GM18873 (cell line): ENCODE measurements at regions not wholly inside any gene's neighbourhood (a gene's known extent, or its start where the extent isn't known, plus 50 kb on each side); places are given as distances from the start of the nearest gene placed in this dataset.
"Not testable (repeated sequence)": the region's sequence is repeated elsewhere in the genome, so short reads cannot be mapped to it uniquely, and the experiment has no call there.

ENCODE experiments used
- ATAC-seq: cut with Tn5 transposase; IDR thresholded peaks from one replicate; pipeline ENCODE4 v1.9.1; 2021; ENCODE audit warnings: mild to moderate bottlenecking, moderate library complexity, moderate number of reproducible peaks; ENCODE audit not compliant: unreplicated experiment, low FRiP score

GRCh38 chr5:123950701-123951581 lies 439.0 kb downstream of the CSNK1G3 start:
- no peak for ATAC-seq

GRCh38 chr5:123949807-123950340 lies 437.9 kb downstream of the CSNK1G3 start:
- ATAC-seq: no peak

- ATAC-seq: no peak
These were observed 437.2 kb downstream of the CSNK1G3 start for GRCh38 chr5:123949043-123949804.

- ATAC-seq: no peak
These were observed 435.8 kb downstream of the CSNK1G3 start for GRCh38 chr5:123947797-123948196.

GRCh38 chr5:123945548-123945947 lies 433.6 kb downstream of the CSNK1G3 start:
- ATAC-seq: no peak

GRCh38 chr5:123943151-123943550 lies 431.2 kb downstream of the CSNK1G3 start:
- ATAC-seq: no peak

- ATAC-seq: no peak
These were observed 428.4 kb downstream of the CSNK1G3 start for GRCh38 chr5:123940416-123940815.

- no peak for ATAC-seq
These were observed 425.3 kb downstream of the CSNK1G3 start for GRCh38 chr5:123937230-123937629.

GRCh38 chr5:123936548-123936947 lies 424.6 kb downstream of the CSNK1G3 start:
- no peak for ATAC-seq

GRCh38 chr5:123933812-123934211 lies 421.8 kb downstream of the CSNK1G3 start:
- ATAC-seq: not testable (repeated sequence)

- no peak for ATAC-seq
These were observed 417.1 kb downstream of the CSNK1G3 start for GRCh38 chr5:123929055-123929474.

- ATAC-seq: no peak
These were observed 416.4 kb downstream of the CSNK1G3 start for GRCh38 chr5:123928401-123928800.

GRCh38 chr5:123921193-123921592 lies 409.2 kb downstream of the CSNK1G3 start:
- no peak for ATAC-seq

- ATAC-seq: no peak
These were observed 404.6 kb downstream of the CSNK1G3 start for GRCh38 chr5:123916345-123917121.

GRCh38 chr5:123914333-123914732 lies 402.4 kb downstream of the CSNK1G3 start:
- ATAC-seq: no peak

- no peak for ATAC-seq
These were observed 395.4 kb downstream of the CSNK1G3 start for GRCh38 chr5:123907349-123907748.

GRCh38 chr5:123906698-123907295 lies 394.8 kb downstream of the CSNK1G3 start:
- no peak for ATAC-seq

- ATAC-seq: no peak
These were observed 373.1 kb downstream of the CSNK1G3 start for GRCh38 chr5:123885081-123885480.

- ATAC-seq: no peak
These were observed 371.0 kb downstream of the CSNK1G3 start for GRCh38 chr5:123882965-123883345.

- ATAC-seq: no peak
These were observed 370.5 kb downstream of the CSNK1G3 start for GRCh38 chr5:123882319-123882964.
